ENCODE measurements at regions not wholly inside any gene's neighbourhood (a gene's known extent, or its start where the extent isn't known, plus 50 kb on each side); places are given as distances from the start of the nearest gene placed in this dataset.
"Not testable (repeated sequence)": the region's sequence is repeated elsewhere in the genome, so short reads cannot be mapped to it uniquely, and the experiment has no call there.

- no CpG with 5 or more reads among the region's 7 CpGs for WGBS (ENCODE audit: extremely low coverage, insufficient coverage, insufficient read length)
- H3K18ac ChIP-seq (ENCODE audit: low read length) = no peak overlapping the region
Observed at GRCh38 chr14:82805892-82806825, 1272.5 kb upstream of the SEL1L start.

GRCh38 chr14:82811246-82811645 is 1277.6 kb upstream of the SEL1L start:
- Histone ChIP-seq H4K91ac (ENCODE audit: low read depth, low read length) (no peak overlapping the region), H3K4ac (ENCODE audit: low read depth, low read length) (no peak overlapping the region), H3K4me3 (ENCODE audit: low read depth, low read length) (no peak overlapping the region), H2BK12ac (ENCODE audit: low read length) (no peak overlapping the region), H4K8ac (ENCODE audit: low read depth, low read length) (no peak overlapping the region), H2BK5ac (ENCODE audit: low read depth, low read length, poor library complexity) (no peak overlapping the region), H3K27me3 (ENCODE audit: insufficient read depth, low read length) (no peaks in the 10 kb centered on the region), H2AK5ac (ENCODE audit: low read length) (no peak overlapping the region), H3K9ac (ENCODE audit: low read length) (no peak overlapping the region), H4K12ac (ENCODE audit: low read depth, low read length) (no peak overlapping the region), H3K4me1 (ENCODE audit: control insufficient read depth in 1 of 2, insufficient read depth in 2 of 2, low read length in 2 of 2) (no peaks in the 10 kb centered on the region), H3K14ac (ENCODE audit: low read length) (no peak overlapping the region), H3K36me3 (ENCODE audit: control insufficient read depth in 1 of 2, insufficient read depth in 2 of 2, low read length in 2 of 2) (no peaks in the 10 kb centered on the region), H2AFZ (ENCODE audit: insufficient read depth, low read length, poor library complexity) (no peak overlapping the region), H3K18ac (ENCODE audit: low read length) (no peak overlapping the region), H2BK120ac (ENCODE audit: insufficient read depth, low read length, poor library complexity) (no peak overlapping the region), H3K79me2 (ENCODE audit: control insufficient read depth, insufficient read depth, low read length, poor library complexity) (no peaks in the 10 kb centered on the region), H3K79me1 (ENCODE audit: low read length) (no peaks in the 10 kb centered on the region), H3K9me3 (ENCODE audit: insufficient read depth, low read depth, low read length) (no peaks in the 10 kb centered on the region), H3K27ac (ENCODE audit: low read depth, low read length) (no peak overlapping the region), H3K23ac (ENCODE audit: low read length) (no peak overlapping the region), H3K4me2 (ENCODE audit: low read length) (no peak overlapping the region)
- WGBS (ENCODE audit: extremely low coverage, insufficient coverage, insufficient read length) = no CpG with 5 or more reads among the region's 2 CpGs
- no peak for DNase-seq

More at GRCh38 chr14:82805892-82806825, 1272.5 kb upstream of the SEL1L start:
- no peaks in the 10 kb centered on the region for H3K27me3 ChIP-seq (ENCODE audit: insufficient read depth, low read length)
- H4K12ac ChIP-seq (ENCODE audit: low read depth, low read length) = no peak overlapping the region
- H3K4ac ChIP-seq (ENCODE audit: low read depth, low read length) = no peak overlapping the region
- H3K4me3 ChIP-seq (ENCODE audit: low read depth, low read length) = no peak overlapping the region
- no peaks in the 10 kb centered on the region for H3K4me1 ChIP-seq (ENCODE audit: control insufficient read depth in 1 of 2, insufficient read depth in 2 of 2, low read length in 2 of 2)
- H3K79me2 ChIP-seq (ENCODE audit: control insufficient read depth, insufficient read depth, low read length, poor library complexity) = no peaks in the 10 kb centered on the region
- no peak overlapping the region for H3K14ac ChIP-seq (ENCODE audit: low read length)
- no peak for DNase-seq
- H2AFZ ChIP-seq (ENCODE audit: insufficient read depth, low read length, poor library complexity) = no peak overlapping the region
- H3K27ac ChIP-seq (ENCODE audit: low read depth, low read length) = no peak overlapping the region
- no peaks in the 10 kb centered on the region for H3K36me3 ChIP-seq (ENCODE audit: control insufficient read depth in 1 of 2, insufficient read depth in 2 of 2, low read length in 2 of 2)
- H3K23ac ChIP-seq (ENCODE audit: low read length) = no peak overlapping the region
- H3K9me3 ChIP-seq (ENCODE audit: insufficient read depth, low read depth, low read length) = no peaks in the 10 kb centered on the region
- no peak overlapping the region for H2BK5ac ChIP-seq (ENCODE audit: low read depth, low read length, poor library complexity)
- no peak overlapping the region for H3K9ac ChIP-seq (ENCODE audit: low read length)
- H2BK12ac ChIP-seq (ENCODE audit: low read length) = no peak overlapping the region
- H3K4me2 ChIP-seq (ENCODE audit: low read length) = no peak overlapping the region
- H4K91ac ChIP-seq (ENCODE audit: low read depth, low read length) = no peak overlapping the region
- no peaks in the 10 kb centered on the region for H3K79me1 ChIP-seq (ENCODE audit: low read length)
- H2AK5ac ChIP-seq (ENCODE audit: low read length) = no peak overlapping the region
- H4K8ac ChIP-seq (ENCODE audit: low read depth, low read length) = no peak overlapping the region
- no peak overlapping the region for H2BK120ac ChIP-seq (ENCODE audit: insufficient read depth, low read length, poor library complexity)

GRCh38 chr14:82814339-82814738 is 1280.7 kb upstream of the SEL1L start:
- not testable (repeated sequence) for H2AFZ ChIP-seq (ENCODE audit: insufficient read depth, low read length, poor library complexity); H3K4me1 ChIP-seq (ENCODE audit: control insufficient read depth in 1 of 2, insufficient read depth in 2 of 2, low read length in 2 of 2); H4K8ac ChIP-seq (ENCODE audit: low read depth, low read length); H3K79me2 ChIP-seq (ENCODE audit: control insufficient read depth, insufficient read depth, low read length, poor library complexity); H4K12ac ChIP-seq (ENCODE audit: low read depth, low read length); H2BK120ac ChIP-seq (ENCODE audit: insufficient read depth, low read length, poor library complexity); H3K9ac ChIP-seq (ENCODE audit: low read length); DNase-seq; H4K91ac ChIP-seq (ENCODE audit: low read depth, low read length); H2AK5ac ChIP-seq (ENCODE audit: low read length); H2BK5ac ChIP-seq (ENCODE audit: low read depth, low read length, poor library complexity); H3K27me3 ChIP-seq (ENCODE audit: insufficient read depth, low read length); H3K23ac ChIP-seq (ENCODE audit: low read length); H3K79me1 ChIP-seq (ENCODE audit: low read length); H3K27ac ChIP-seq (ENCODE audit: low read depth, low read length); H3K9me3 ChIP-seq (ENCODE audit: insufficient read depth, low read depth, low read length); H3K18ac ChIP-seq (ENCODE audit: low read length); H3K36me3 ChIP-seq (ENCODE audit: control insufficient read depth in 1 of 2, insufficient read depth in 2 of 2, low read length in 2 of 2); H3K4me2 ChIP-seq (ENCODE audit: low read length); H3K4ac ChIP-seq (ENCODE audit: low read depth, low read length); H3K14ac ChIP-seq (ENCODE audit: low read length); H2BK12ac ChIP-seq (ENCODE audit: low read length); H3K4me3 ChIP-seq (ENCODE audit: low read depth, low read length)
- no CpG with 5 or more reads among the region's 28 CpGs for WGBS (ENCODE audit: extremely low coverage, insufficient coverage, insufficient read length)

- Histone ChIP-seq H4K91ac (ENCODE audit: low read depth, low read length) (no peak overlapping the region), H3K36me3 (ENCODE audit: control insufficient read depth in 1 of 2, insufficient read depth in 2 of 2, low read length in 2 of 2) (no peaks in the 10 kb centered on the region), H4K8ac (ENCODE audit: low read depth, low read length) (no peak overlapping the region), H2AFZ (ENCODE audit: insufficient read depth, low read length, poor library complexity) (no peak overlapping the region), H2BK12ac (ENCODE audit: low read length) (no peak overlapping the region), H4K12ac (ENCODE audit: low read depth, low read length) (no peak overlapping the region), H3K79me1 (ENCODE audit: low read length) (no peaks in the 10 kb centered on the region), H3K27me3 (ENCODE audit: insufficient read depth, low read length) (no peaks in the 10 kb centered on the region), H3K9ac (ENCODE audit: low read length) (no peak overlapping the region), H2BK5ac (ENCODE audit: low read depth, low read length, poor library complexity) (no peak overlapping the region), H2BK120ac (ENCODE audit: insufficient read depth, low read length, poor library complexity) (no peak overlapping the region), H3K14ac (ENCODE audit: low read length) (no peak overlapping the region), H3K27ac (ENCODE audit: low read depth, low read length) (no peak overlapping the region), H3K18ac (ENCODE audit: low read length) (no peak overlapping the region), H2AK5ac (ENCODE audit: low read length) (no peak overlapping the region), H3K79me2 (ENCODE audit: control insufficient read depth, insufficient read depth, low read length, poor library complexity) (no peaks in the 10 kb centered on the region), H3K4me1 (ENCODE audit: control insufficient read depth in 1 of 2, insufficient read depth in 2 of 2, low read length in 2 of 2) (no peaks in the 10 kb centered on the region), H3K4me2 (ENCODE audit: low read length) (no peak overlapping the region), H3K4me3 (ENCODE audit: low read depth, low read length) (no peak overlapping the region), H3K4ac (ENCODE audit: low read depth, low read length) (no peak overlapping the region), H3K23ac (ENCODE audit: low read length) (no peak overlapping the region), H3K9me3 (ENCODE audit: insufficient read depth, low read depth, low read length) (no peaks in the 10 kb centered on the region)
- DNase-seq = no peak
- no CpG with 5 or more reads among the region's 4 CpGs for WGBS (ENCODE audit: extremely low coverage, insufficient coverage, insufficient read length)
Observed at GRCh38 chr14:82830596-82830995, 1296.9 kb upstream of the SEL1L start.
